ENCODE measurements at regions not wholly inside any gene's neighbourhood (a gene's known extent, or its start where the extent isn't known, plus 50 kb on each side); places are given as distances from the start of the nearest gene placed in this dataset.

GRCh38 chr20:11128220-11128718 lies 454.5 kb upstream of the JAG1 start:
- no peak for TF ChIP-seq CTCF (IDR thresholded peaks at IDR 0.05; ENCODE audit: insufficient read depth, low read length, poor library complexity, severe bottlenecking)
- no peak for DNase-seq (ENCODE audit: extremely low read depth, insufficient read length)
- H3K27me3 ChIP-seq (replicated peaks; ENCODE audit: control insufficient read depth, insufficient read depth, low read length): no peaks in the 10 kb centered on the region
- no peak overlapping the region for H3K4me3 ChIP-seq (replicated peaks; ENCODE audit: low read depth, low read length)
- H3K36me3 ChIP-seq (ENCODE audit: control insufficient read depth, insufficient read depth, low read length): no peaks in the 10 kb centered on the region

GRCh38 chr20:11128721-11129120 lies 454.9 kb upstream of the JAG1 start:
- no peak overlapping the region for H3K4me3 ChIP-seq (replicated peaks; ENCODE audit: low read depth, low read length)
- H3K27me3 ChIP-seq (replicated peaks; ENCODE audit: control insufficient read depth, insufficient read depth, low read length): no peaks in the 10 kb centered on the region
- no peak for TF ChIP-seq CTCF (IDR thresholded peaks at IDR 0.05; ENCODE audit: insufficient read depth, low read length, poor library complexity, severe bottlenecking)
- no peak for DNase-seq (ENCODE audit: extremely low read depth, insufficient read length)
- no peaks in the 10 kb centered on the region for H3K36me3 ChIP-seq (ENCODE audit: control insufficient read depth, insufficient read depth, low read length)

- Histone ChIP-seq H3K27me3 (replicated peaks; ENCODE audit: control insufficient read depth, insufficient read depth, low read length) (no peaks in the 10 kb centered on the region), H3K4me3 (replicated peaks; ENCODE audit: low read depth, low read length) (no peak overlapping the region), H3K36me3 (ENCODE audit: control insufficient read depth, insufficient read depth, low read length) (no peaks in the 10 kb centered on the region)
- peak; percentile 1 for DNase-seq (ENCODE audit: extremely low read depth, insufficient read length)
- TF ChIP-seq CTCF (IDR thresholded peaks at IDR 0.05; ENCODE audit: insufficient read depth, low read length, poor library complexity, severe bottlenecking): no peak
Observed at GRCh38 chr20:11130554-11131166, 456.9 kb upstream of the JAG1 start.

GRCh38 chr20:11132819-11133415 lies 459.1 kb upstream of the JAG1 start:
- Histone ChIP-seq H3K4me3 (replicated peaks; ENCODE audit: low read depth, low read length) (no peak overlapping the region), H3K36me3 (ENCODE audit: control insufficient read depth, insufficient read depth, low read length) (no peaks in the 10 kb centered on the region), H3K27me3 (replicated peaks; ENCODE audit: control insufficient read depth, insufficient read depth, low read length) (no peaks in the 10 kb centered on the region)
- TF ChIP-seq CTCF (IDR thresholded peaks at IDR 0.05; ENCODE audit: insufficient read depth, low read length, poor library complexity, severe bottlenecking): no peak
- DNase-seq (ENCODE audit: extremely low read depth, insufficient read length): no peak

- Histone ChIP-seq H3K36me3 (ENCODE audit: control insufficient read depth, insufficient read depth, low read length) (no peaks in the 10 kb centered on the region), H3K4me3 (replicated peaks; ENCODE audit: low read depth, low read length) (no peak overlapping the region), H3K27me3 (replicated peaks; ENCODE audit: control insufficient read depth, insufficient read depth, low read length) (no peaks in the 10 kb centered on the region)
- no peak for TF ChIP-seq CTCF (IDR thresholded peaks at IDR 0.05; ENCODE audit: insufficient read depth, low read length, poor library complexity, severe bottlenecking)
- no peak for DNase-seq (ENCODE audit: extremely low read depth, insufficient read length)
Observed at GRCh38 chr20:11136691-11137090, 462.9 kb upstream of the JAG1 start.
